GM12878 (cell line): ENCODE measurements at regions not wholly inside any gene's neighbourhood (a gene's known extent, or its start where the extent isn't known, plus 50 kb on each side); places are given as distances from the start of the nearest gene placed in this dataset.

ENCODE experiments used
- ATAC-seq: fragments of 200-7000 bp; cut with Tn5 transposase; 3 replicates; pipeline ENCODE4 v1.9.1; 2020; ENCODE audit warnings: mild to moderate bottlenecking, moderate library complexity
- BruUV-seq: library from RNA; stranded (reverse); fragments of 400-500 nt; replicated peaks from 2 replicates; lab custom pipeline; 2021; lab: Mats Ljungman, UMichigan
- CTCF ChIA-PET: fragments of 300-600 bp; sonication (Branson Sonifier 250); formaldehyde crosslinking; extraction: SDS; loops from one replicate; lab custom pipeline; 2021; ENCODE audit warnings: inconsistent platforms; lab: Yijun Ruan, JAX
- POLR2A ChIA-PET: fragments of 350-600 bp; formaldehyde crosslinking; extraction: SDS; loops from one replicate; lab custom pipeline; 2021; ENCODE audit warnings: inconsistent platforms; lab: Charles Lee
- RAD21 ChIA-PET: fragments of 300-600 bp; sonication (Branson Sonifier 250); formaldehyde crosslinking; loops from one replicate; lab custom pipeline; 2023; ENCODE audit warnings: antibody characterized with exemption; ENCODE audit not compliant: unreplicated experiment; lab: Charles Lee
- SMC1A ChIA-PET: fragments of 300-600 bp; sonication (Branson Sonifier 250); formaldehyde crosslinking; loops from one replicate; lab custom pipeline; 2023; ENCODE audit not compliant: unreplicated experiment, uncharacterized antibody; lab: Charles Lee
- DNase-seq: peaks from one replicate; pipeline ENCODE4 v3.0.0-alpha.2; 2011; ENCODE audit warnings: low read depth, low spot score
- FAIRE-seq: peaks from 3 replicates; lab custom pipeline; 2011; peaks lifted over from hg19 to GRCh38; lab: Jason Lieb, UNC
- H2AFZ ChIP-seq: 2 replicates; pipeline ENCODE4 v1.6.0; 2011; ENCODE audit warnings: low read depth, low read length, control low read depth; ENCODE audit not compliant: control insufficient read depth
- H3K27ac ChIP-seq: 2 replicates; pipeline ENCODE4 v1.5.1; 2011; ENCODE audit warnings: control low read depth; ENCODE audit not compliant: control insufficient read depth, insufficient read depth
- H3K27me3 ChIP-seq, 2 experiments: replicated peaks in 1 of 2; 2 replicates each; pipeline versions ENCODE4 v1.6.0 to v1.6.1; 2011; ENCODE audit warnings: low read length in 1 of 2; ENCODE audit not compliant: control insufficient read depth in 2 of 2, insufficient read depth in 2 of 2
- H3K36me3 ChIP-seq, 2 experiments: 2 replicates each; pipeline ENCODE4 v1.5.1; 2011; ENCODE audit warnings: low read length in 1 of 2; ENCODE audit not compliant: control insufficient read depth in 2 of 2, insufficient read depth in 2 of 2
- H3K4me1 ChIP-seq: 2 replicates; pipeline ENCODE4 v1.6.1; 2011; ENCODE audit warnings: mild to moderate bottlenecking, low read length, moderate library complexity, mixed read lengths; ENCODE audit not compliant: control insufficient read depth, insufficient read depth
- H3K4me2 ChIP-seq: 2 replicates; pipeline ENCODE4 v1.6.0; 2011; ENCODE audit warnings: control low read depth; ENCODE audit not compliant: control insufficient read depth, insufficient read depth
- H3K4me3 ChIP-seq: fragments of 200-600 bp; sonication (generic); 2 replicates; pipeline ENCODE4 v1.5.1; 2016
- H3K79me2 ChIP-seq: 2 replicates; pipeline ENCODE4 v1.6.0; 2011; ENCODE audit warnings: low read length; ENCODE audit not compliant: control insufficient read depth, insufficient read depth
- H3K9ac ChIP-seq: 2 replicates; pipeline ENCODE4 v1.8.0; 2011; ENCODE audit warnings: low read length, control low read depth, mixed read lengths; ENCODE audit not compliant: control insufficient read depth, insufficient read depth
- H3K9me3 ChIP-seq: replicated peaks from 3 replicates; pipeline ENCODE4 v1.5.1; 2011; ENCODE audit warnings: mild to moderate bottlenecking, low read length; ENCODE audit not compliant: control insufficient read depth, insufficient read depth
- H4K20me1 ChIP-seq: 2 replicates; pipeline ENCODE4 v1.6.0; 2011; ENCODE audit not compliant: control insufficient read depth, insufficient read depth
- CHD4 ChIP-seq: fragments of 200-600 bp; sonication (generic); IDR thresholded peaks from 2 replicates; pipeline ENCODE4 v1.6.1; 2016; ENCODE audit warnings: mild to moderate bottlenecking
- MYB ChIP-seq: fragments of 150-350 bp; IDR thresholded peaks from 2 replicates; pipeline ENCODE4 v1.6.1; 2014; ENCODE audit warnings: mild to moderate bottlenecking, low read depth, low read length, borderline replicate concordance
- NFYB ChIP-seq: IDR thresholded peaks from 2 replicates; pipeline ENCODE4 v1.6.1; 2011; ENCODE audit warnings: low read depth, mild to moderate bottlenecking, low read length, improper control_type of control experiment, moderate library complexity; ENCODE audit not compliant: insufficient read depth
- SMAD1 ChIP-seq: fragments of 450-650 bp; IDR thresholded peaks from 2 replicates; pipeline ENCODE4 v1.6.1; 2018; ENCODE audit warnings: mild to moderate bottlenecking, low read depth; ENCODE audit not compliant: partially characterized antibody
- TAF1 ChIP-seq: IDR thresholded peaks from 2 replicates; pipeline ENCODE4 v1.6.1; 2011; ENCODE audit warnings: mild to moderate bottlenecking, low read depth, low read length, borderline replicate concordance
- TARDBP ChIP-seq: IDR thresholded peaks from 2 replicates; pipeline ENCODE4 v1.6.1; 2016; ENCODE audit warnings: borderline replicate concordance
- WRNIP1 ChIP-seq: IDR thresholded peaks from 2 replicates; pipeline ENCODE4 v1.6.1; 2011; ENCODE audit warnings: low read depth, low read length, improper control_type of control experiment, borderline replicate concordance
- ZBED1 ChIP-seq: IDR thresholded peaks from 2 replicates; pipeline ENCODE4 v1.6.1; 2016; ENCODE audit warnings: borderline replicate concordance
- WGBS: methylation state at CpG from one replicate; pipeline ENCODE4 v1.1.6; 2016; ENCODE audit warnings: low lambda C conversion rate; ENCODE audit not compliant: insufficient replicate concordance, insufficient coverage; ENCODE audit errors: missing lambda C conversion rate; 5-methylcytosine and 5-hydroxymethylcytosine counted together
- in situ Hi-C: fragments of 300-500 bp; cut with MboI; formaldehyde crosslinking; loops from 9 replicates; pipeline ENCODE4 v1.14.3; 2018; ENCODE audit warnings: mixed read lengths
- intact Hi-C: fragments of 100-400 bp; cut with micrococcal nuclease; formaldehyde crosslinking; loops from one replicate; pipeline ENCODE4 v1.14.2; 2022; ENCODE audit not compliant: unreplicated experiment
- TF ChIP-seq, protein P1 (sequence below): fragments of 450-650 bp; IDR thresholded peaks from 2 replicates; pipeline ENCODE4 v1.6.1; 2017; ENCODE audit warnings: mild to moderate bottlenecking, low read depth, inconsistent platforms; ENCODE audit not compliant: poor library complexity, severe bottlenecking

DNA sequence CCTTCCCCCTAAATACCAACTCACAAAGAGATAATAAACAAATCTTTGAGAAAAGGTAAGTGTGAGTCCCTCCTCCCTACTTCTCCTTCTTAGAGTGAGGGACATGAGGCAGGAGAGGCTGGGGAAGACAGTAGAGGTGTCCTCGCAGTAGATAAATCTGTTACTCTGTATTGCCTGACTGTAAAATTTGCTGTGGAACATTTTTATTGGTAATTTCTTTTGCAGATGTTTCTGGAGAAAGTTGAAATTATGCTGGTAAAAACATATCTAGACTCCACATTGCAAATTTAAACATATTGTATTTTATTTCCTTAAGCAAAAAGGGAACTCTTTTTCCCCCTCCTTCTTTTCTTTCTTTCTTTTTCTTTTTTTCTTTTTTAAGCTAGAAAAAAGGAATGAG is 58.5 kb downstream of the PLCE1 start (continued):
- no peak for TF ChIP-seq TARDBP

DNA sequence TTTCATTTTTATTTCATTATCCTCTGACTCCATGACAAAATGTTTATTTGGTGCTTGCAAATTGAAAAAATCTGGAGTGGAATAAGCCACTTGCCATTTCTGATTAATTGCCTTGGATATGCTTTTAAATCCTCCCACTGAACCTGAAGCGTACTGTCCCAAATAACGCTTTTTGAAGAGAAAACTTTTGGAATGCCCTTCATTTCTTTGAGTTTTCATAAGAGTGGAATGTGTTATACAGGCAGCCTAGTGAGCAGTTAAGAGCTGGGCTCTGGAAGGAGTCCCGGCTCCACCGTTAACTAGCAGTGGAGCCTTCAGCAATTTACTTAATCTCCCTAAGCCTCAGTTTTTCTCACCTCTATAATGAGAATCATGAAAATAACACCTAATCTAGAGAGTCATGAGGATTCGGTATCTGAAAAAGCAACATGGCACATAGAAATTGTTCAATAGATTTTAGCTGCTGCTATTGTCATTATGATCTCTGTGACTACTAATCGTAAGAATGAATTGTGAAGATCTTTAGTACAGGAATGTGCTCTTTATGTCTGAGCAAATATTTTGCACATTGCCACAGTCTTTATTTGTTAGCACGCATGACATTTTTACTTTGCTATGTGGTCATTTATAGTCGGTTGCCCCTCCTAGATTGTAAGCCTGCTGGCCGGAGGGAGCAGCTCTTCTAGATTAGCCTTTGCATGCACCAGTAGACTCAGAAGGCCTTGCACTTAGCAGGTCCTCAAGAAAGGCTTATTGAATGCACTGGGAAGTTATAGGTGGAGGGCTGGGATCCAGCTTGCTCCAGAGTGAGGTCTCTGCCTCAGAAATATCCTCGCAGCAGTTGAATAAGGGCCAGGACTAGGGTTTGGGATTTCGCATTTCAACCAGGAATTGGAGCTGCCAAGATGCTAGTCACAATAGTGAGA is 59.4 kb downstream of the PLCE1 start:
- RAD21 ChIA-PET = no interaction called here
- Histone ChIP-seq H3K79me2 (no peaks in the 10 kb centered on the region), H3K27ac (no peak overlapping the region), H4K20me1 (no peaks in the 10 kb centered on the region), H3K4me2 (no peak overlapping the region), H3K4me1 (no peaks in the 10 kb centered on the region), H3K27me3 (no peaks in the 10 kb centered on the region), H3K9me3 (no peaks in the 10 kb centered on the region), H3K9ac (no peak overlapping the region), H3K36me3 (no peaks in the 10 kb centered on the region), H2AFZ (no peak overlapping the region), H3K4me3 (no peak overlapping the region)
- TF ChIP-seq SMAD1 (no peak), ZBED1 (no peak), NFYB (no peak), CHD4 (no peak), WRNIP1 (no peak), TAF1 (no peak), MYB (no peak)
- TF ChIP-seq, protein P1, sequence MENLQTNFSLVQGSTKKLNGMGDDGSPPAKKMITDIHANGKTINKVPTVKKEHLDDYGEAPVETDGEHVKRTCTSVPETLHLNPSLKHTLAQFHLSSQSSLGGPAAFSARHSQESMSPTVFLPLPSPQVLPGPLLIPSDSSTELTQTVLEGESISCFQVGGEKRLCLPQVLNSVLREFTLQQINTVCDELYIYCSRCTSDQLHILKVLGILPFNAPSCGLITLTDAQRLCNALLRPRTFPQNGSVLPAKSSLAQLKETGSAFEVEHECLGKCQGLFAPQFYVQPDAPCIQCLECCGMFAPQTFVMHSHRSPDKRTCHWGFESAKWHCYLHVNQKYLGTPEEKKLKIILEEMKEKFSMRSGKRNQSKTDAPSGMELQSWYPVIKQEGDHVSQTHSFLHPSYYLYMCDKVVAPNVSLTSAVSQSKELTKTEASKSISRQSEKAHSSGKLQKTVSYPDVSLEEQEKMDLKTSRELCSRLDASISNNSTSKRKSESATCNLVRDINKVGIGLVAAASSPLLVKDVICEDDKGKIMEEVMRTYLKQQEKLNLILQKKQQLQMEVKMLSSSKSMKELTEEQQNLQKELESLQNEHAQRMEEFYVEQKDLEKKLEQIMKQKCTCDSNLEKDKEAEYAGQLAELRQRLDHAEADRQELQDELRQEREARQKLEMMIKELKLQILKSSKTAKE = no peak
- CTCF ChIA-PET = no interaction called here
- SMC1A ChIA-PET = interaction anchor here (0.5 kb wide), 1 partner anchor 399 kb away, joined by 3 read pairs; no protein-coding TSS in a partner anchor
- BruUV-seq = no TSS peak
- intact Hi-C loops (no loop called here), in situ Hi-C loops (no loop called here)
- POLR2A ChIA-PET = no interaction called here
- FAIRE-seq (no peak), DNase-seq (no peak), ATAC-seq (no peak)
- WGBS = 62% methylated on average over 11 of the region's 11 CpGs
